ENCODE measurements at regions not wholly inside any gene's neighbourhood (a gene's known extent, or its start where the extent isn't known, plus 50 kb on each side); places are given as distances from the start of the nearest gene placed in this dataset.
"Not testable (repeated sequence)": the region's sequence is repeated elsewhere in the genome, so short reads cannot be mapped to it uniquely, and the experiment has no call there.

GRCh38 chr1:245102149-245102548 is 52.6 kb upstream of the KIF26B start:
- DNase-seq (ENCODE audit: low read depth); H3K4me3 ChIP-seq (ENCODE audit: low read depth, low read length): not testable (repeated sequence)

DNA sequence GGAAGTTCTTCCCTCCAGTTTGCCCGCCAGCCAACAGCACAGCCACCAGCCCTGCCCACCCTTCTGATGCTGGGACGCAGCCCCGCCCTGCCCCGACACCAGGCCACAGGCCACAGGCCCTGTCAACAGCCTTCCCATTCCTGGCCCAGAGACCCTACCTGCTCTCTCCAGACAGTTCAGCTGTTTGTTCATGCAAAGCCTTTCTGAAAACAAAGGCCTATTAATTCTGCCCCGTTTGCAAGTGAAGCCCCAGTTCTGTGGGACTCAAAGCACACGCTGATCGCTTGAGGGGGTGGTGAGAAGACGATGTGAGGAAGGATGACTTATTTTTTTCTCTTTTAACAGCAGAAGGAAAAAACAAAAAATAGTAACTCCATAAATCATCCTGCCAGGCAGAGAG is 55.4 kb upstream of the KIF26B start:
- no peak for TF ChIP-seq CTCF (IDR thresholded peaks at IDR 0.05; ENCODE audit: insufficient read depth, low read depth, low read length)
- no peak overlapping the region for H3K4me3 ChIP-seq (ENCODE audit: low read depth, low read length)
- no peak for DNase-seq (ENCODE audit: low read depth)

- H3K4me3 ChIP-seq (ENCODE audit: low read depth, low read length), result no peak overlapping the region
- no peak for DNase-seq (ENCODE audit: low read depth)
- no peak for TF ChIP-seq CTCF (IDR thresholded peaks at IDR 0.05; ENCODE audit: insufficient read depth, low read depth, low read length)
Measured at GRCh38 chr1:245098924-245099323, 55.9 kb upstream of the KIF26B start.

DNA sequence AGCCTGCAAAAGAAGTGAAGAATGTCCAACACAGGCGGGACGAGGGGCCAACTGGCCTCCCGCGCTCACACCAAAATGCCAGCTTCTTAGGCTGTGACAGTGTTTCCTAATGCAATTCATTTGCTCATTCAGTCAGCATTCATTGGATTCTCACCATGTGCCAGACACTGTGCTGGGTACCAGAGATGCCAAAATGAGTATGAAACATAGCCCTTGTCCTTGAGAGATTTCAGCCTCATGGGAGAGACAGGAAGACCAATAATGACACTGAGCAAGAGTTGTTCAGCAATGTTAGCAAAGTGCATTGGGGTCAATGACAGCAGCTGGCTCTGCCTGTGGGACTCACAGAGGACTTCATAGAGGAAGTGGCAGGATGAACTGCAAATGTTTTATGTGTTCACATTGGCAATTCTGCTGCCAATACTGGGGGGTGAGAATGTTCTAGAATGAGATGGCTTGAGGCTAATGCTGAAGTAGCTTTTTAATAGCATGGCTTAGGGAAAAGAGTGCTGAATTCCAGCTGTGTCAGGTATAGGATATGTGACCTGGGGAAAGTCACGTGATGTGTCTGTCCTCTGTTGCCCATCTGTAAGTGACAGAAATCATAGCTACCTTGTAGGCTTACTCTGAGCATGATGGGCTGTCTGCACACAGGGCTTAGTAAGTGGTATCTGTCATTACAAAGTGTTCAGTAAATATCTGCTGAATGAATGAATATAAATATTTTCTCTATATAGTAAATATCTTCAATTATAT is 58.3 kb upstream of the KIF26B start:
- no peak for DNase-seq (ENCODE audit: low read depth)
- no peak overlapping the region for H3K4me3 ChIP-seq (ENCODE audit: low read depth, low read length)
- TF ChIP-seq CTCF (IDR thresholded peaks at IDR 0.05; ENCODE audit: insufficient read depth, low read depth, low read length), result no peak

DNA sequence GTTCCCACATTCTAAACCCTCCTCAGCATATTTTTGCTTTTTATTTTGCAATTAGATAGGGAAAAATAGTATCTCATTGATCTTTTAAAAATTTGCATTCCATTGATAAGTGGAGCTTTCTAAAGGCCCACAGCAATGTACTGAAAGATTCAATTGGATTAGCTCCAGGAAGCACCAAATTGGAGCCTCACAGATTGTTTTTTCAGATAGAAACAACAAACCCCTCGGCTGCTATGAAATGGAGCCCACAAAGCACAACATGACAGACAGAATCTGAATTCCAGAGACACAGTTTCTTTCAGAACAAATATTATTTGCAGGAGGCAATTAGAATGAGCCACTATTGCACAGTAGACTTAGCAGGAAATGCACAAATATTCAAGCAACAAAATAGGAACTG is 58.9 kb upstream of the KIF26B start:
- DNase-seq (ENCODE audit: low read depth), result no peak
- H3K4me3 ChIP-seq (ENCODE audit: low read depth, low read length), result no peak overlapping the region
- TF ChIP-seq CTCF (IDR thresholded peaks at IDR 0.05; ENCODE audit: insufficient read depth, low read depth, low read length), result no peak

DNA sequence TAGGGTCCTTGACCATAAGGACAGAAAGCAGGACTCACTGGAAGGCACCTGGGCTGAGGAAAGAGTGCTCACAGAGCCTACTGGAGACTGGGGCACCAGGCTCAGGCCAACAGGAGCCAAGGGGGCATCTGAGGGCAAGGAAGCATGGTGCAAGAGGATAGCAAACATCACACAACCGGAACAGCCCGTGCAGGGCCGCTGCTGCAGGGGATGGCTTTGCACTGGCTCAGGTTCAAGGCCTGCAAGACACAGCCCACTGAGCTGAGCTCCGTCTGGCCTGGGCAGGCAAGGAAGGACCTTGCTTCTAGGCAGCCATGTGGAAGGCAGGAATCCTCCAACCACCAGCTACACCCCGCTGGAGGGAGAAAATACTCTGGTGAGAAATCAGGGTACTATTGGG is 59.8 kb upstream of the KIF26B start:
- TF ChIP-seq CTCF (IDR thresholded peaks at IDR 0.05; ENCODE audit: insufficient read depth, low read depth, low read length), result no peak
- no peak overlapping the region for H3K4me3 ChIP-seq (ENCODE audit: low read depth, low read length)
- no peak for DNase-seq (ENCODE audit: low read depth)

DNA sequence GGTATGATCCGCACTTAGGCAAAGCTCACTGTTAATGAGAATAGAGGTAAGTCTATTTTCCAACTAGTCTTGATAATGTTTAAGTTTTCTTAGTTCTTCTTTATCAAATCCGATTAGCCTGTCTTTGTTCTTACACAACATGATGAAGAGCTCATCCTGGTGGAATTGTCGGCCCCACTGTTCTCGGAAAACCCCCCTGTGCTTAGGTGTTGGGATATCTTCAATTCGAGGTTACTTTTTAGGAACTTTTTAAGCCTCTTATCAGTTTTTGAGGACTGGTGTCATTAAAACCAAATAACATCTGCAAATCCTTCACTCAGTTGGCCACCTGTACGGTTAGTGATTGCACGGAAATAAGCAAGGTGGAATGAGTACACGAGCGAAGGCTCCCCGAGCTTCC is 60.7 kb upstream of the KIF26B start:
- DNase-seq (ENCODE audit: low read depth), result no peak
- no peak overlapping the region for H3K4me3 ChIP-seq (ENCODE audit: low read depth, low read length)
- no peak for TF ChIP-seq CTCF (IDR thresholded peaks at IDR 0.05; ENCODE audit: insufficient read depth, low read depth, low read length)

Measured in fibroblast of villous mesenchyme (primary cell).